H9 (cell line): ENCODE measurements at regions not wholly inside any gene's neighbourhood (a gene's known extent, or its start where the extent isn't known, plus 50 kb on each side); places are given as distances from the start of the nearest gene placed in this dataset.

ENCODE experiments used
- DNase-seq: peaks from one replicate; pipeline ENCODE4 v3.0.0-alpha.2; 2017
- H2AFZ ChIP-seq: one replicate; pipeline ENCODE4 v1.6.1; 2013; ENCODE audit warnings: mild to moderate bottlenecking, low read length, control low read depth, moderate library complexity
- H2AK5ac ChIP-seq: 2 replicates; pipeline ENCODE4 v1.6.1; 2013; ENCODE audit warnings: low read length, control low read depth, mixed read lengths; ENCODE audit not compliant: insufficient read length
- H2BK120ac ChIP-seq: one replicate; pipeline ENCODE4 v1.6.1; 2013; ENCODE audit warnings: low read depth, mild to moderate bottlenecking, low read length, control low read depth, inconsistent platforms; ENCODE audit not compliant: poor library complexity, severe bottlenecking
- H2BK12ac ChIP-seq: 2 replicates; pipeline ENCODE4 v1.6.1; 2013; ENCODE audit warnings: low read length, control low read depth, mixed read lengths, low read depth; ENCODE audit not compliant: insufficient read length
- H2BK15ac ChIP-seq: 2 replicates; pipeline ENCODE4 v1.6.1; 2013; ENCODE audit warnings: low read depth, low read length, control low read depth
- H2BK20ac ChIP-seq: one replicate; pipeline ENCODE4 v1.6.1; 2013; ENCODE audit warnings: low read depth, mild to moderate bottlenecking, low read length, control low read depth, inconsistent platforms; ENCODE audit not compliant: poor library complexity, severe bottlenecking
- H2BK5ac ChIP-seq: 2 replicates; pipeline ENCODE4 v1.6.1; 2013; ENCODE audit warnings: low read length, control low read depth, mixed read lengths; ENCODE audit not compliant: insufficient read length
- H3K14ac ChIP-seq: 2 replicates; pipeline ENCODE4 v1.6.1; 2013; ENCODE audit warnings: low read length, control low read depth; ENCODE audit not compliant: insufficient read depth
- H3K18ac ChIP-seq: 2 replicates; pipeline ENCODE4 v1.6.1; 2013; ENCODE audit warnings: low read depth, mild to moderate bottlenecking, mixed read lengths, low read length, control low read depth; ENCODE audit not compliant: insufficient read length
- H3K23ac ChIP-seq: 2 replicates; pipeline ENCODE4 v1.6.1; 2013; ENCODE audit warnings: low read length, control low read depth, mixed read lengths, low read depth; ENCODE audit not compliant: insufficient read length
- H3K23me2 ChIP-seq: 2 replicates; pipeline ENCODE4 v1.6.1; 2013; ENCODE audit warnings: low read depth, mild to moderate bottlenecking, mixed read lengths, low read length, control low read depth; ENCODE audit not compliant: insufficient read length, poor library complexity, severe bottlenecking
- H3K27ac ChIP-seq: 2 replicates; pipeline ENCODE4 v1.5.1; 2013; ENCODE audit warnings: low read length, control low read depth, mixed read lengths, low read depth; ENCODE audit not compliant: insufficient read length
- H3K27me3 ChIP-seq: 2 replicates; pipeline ENCODE4 v1.6.1; 2013; ENCODE audit warnings: low read length, control low read depth, inconsistent platforms; ENCODE audit not compliant: insufficient read depth
- H3K4ac ChIP-seq: 2 replicates; pipeline ENCODE4 v1.6.1; 2013; ENCODE audit warnings: low read depth, mild to moderate bottlenecking, control low read depth, inconsistent platforms, low read length, moderate library complexity
- H3K4me1 ChIP-seq: 2 replicates; pipeline ENCODE4 v1.6.1; 2013; ENCODE audit warnings: low read length, control low read depth, inconsistent platforms; ENCODE audit not compliant: insufficient read depth
- H3K4me2 ChIP-seq: 2 replicates; pipeline ENCODE4 v1.6.1; 2013; ENCODE audit warnings: low read length, control low read depth, mixed read lengths; ENCODE audit not compliant: insufficient read length, insufficient read depth
- H3K56ac ChIP-seq: 2 replicates; pipeline ENCODE4 v1.6.1; 2013; ENCODE audit warnings: low read depth, mild to moderate bottlenecking, mixed read lengths, low read length, control low read depth; ENCODE audit not compliant: insufficient read length
- H3K79me1 ChIP-seq: 2 replicates; pipeline ENCODE4 v1.6.1; 2013; ENCODE audit warnings: low read depth, mild to moderate bottlenecking, moderate library complexity, low read length, control low read depth, inconsistent platforms; ENCODE audit not compliant: insufficient read depth, poor library complexity, severe bottlenecking
- H3K79me2 ChIP-seq: 2 replicates; pipeline ENCODE4 v1.6.1; 2013; ENCODE audit warnings: low read length, control low read depth, inconsistent platforms; ENCODE audit not compliant: insufficient read depth
- H3K9ac ChIP-seq: 2 replicates; pipeline ENCODE4 v1.6.1; 2013; ENCODE audit warnings: low read length, control low read depth, mixed read lengths; ENCODE audit not compliant: insufficient read length; ENCODE audit errors: extremely low read depth
- H3K9me3 ChIP-seq: one replicate; pipeline ENCODE4 v1.6.1; 2013; ENCODE audit warnings: low read depth, low read length, inconsistent platforms; ENCODE audit not compliant: control insufficient read depth
- H3T11ph ChIP-seq: one replicate; pipeline ENCODE4 v1.6.1; 2013; ENCODE audit warnings: mild to moderate bottlenecking, low read length, control low read depth, inconsistent platforms
- H4K20me1 ChIP-seq: one replicate; pipeline ENCODE4 v1.6.1; 2013; ENCODE audit not compliant: control insufficient read depth, insufficient read length, insufficient read depth
- H4K5ac ChIP-seq: 2 replicates; pipeline ENCODE4 v1.6.1; 2013; ENCODE audit warnings: low read depth, mild to moderate bottlenecking, mixed read lengths, low read length, control low read depth; ENCODE audit not compliant: insufficient read length
- H4K8ac ChIP-seq: replicated peaks from 2 replicates; pipeline ENCODE4 v1.6.1; 2013; ENCODE audit warnings: low read length, control low read depth, mixed read lengths, low read depth; ENCODE audit not compliant: insufficient read length
- H4K91ac ChIP-seq: 2 replicates; pipeline ENCODE4 v1.6.1; 2013; ENCODE audit warnings: low read depth, mild to moderate bottlenecking, moderate library complexity, mixed read lengths, low read length, control low read depth; ENCODE audit not compliant: insufficient read length
- H3K27ac Mint-ChIP-seq, 3 experiments: 2 replicates in 2 of 3; 3 replicates in 1 of 3; pipeline ENCODE4 v1.8.0; 2020 to 2021; ENCODE audit warnings: mixed read lengths in 3 of 3, mild to moderate bottlenecking in 1 of 3, moderate library complexity in 1 of 3
- H3K27me3 Mint-ChIP-seq: 2 replicates; pipeline ENCODE4 v1.8.0; 2021; ENCODE audit warnings: low read depth, mild to moderate bottlenecking, moderate library complexity, mixed read lengths
- H3K36me3 Mint-ChIP-seq, 3 experiments: 2 replicates in 2 of 3; 3 replicates in 1 of 3; pipeline ENCODE4 v1.8.0; 2020 to 2021; ENCODE audit warnings: low read depth in 3 of 3, mixed read lengths in 3 of 3; ENCODE audit not compliant: insufficient read depth in 1 of 3
- H3K4me1 Mint-ChIP-seq, 2 experiments: 2 replicates each; pipeline ENCODE4 v1.8.0; 2020; ENCODE audit warnings: mixed read lengths in 2 of 2
- H3K4me3 Mint-ChIP-seq, 2 experiments: 2 replicates in 1 of 2; 3 replicates in 1 of 2; pipeline ENCODE4 v1.8.0; 2020 to 2021; ENCODE audit warnings: mild to moderate bottlenecking in 2 of 2, mixed read lengths in 2 of 2, moderate library complexity in 1 of 2
- H3K9me3 Mint-ChIP-seq, 2 experiments: 2 replicates in 1 of 2; 3 replicates in 1 of 2; pipeline ENCODE4 v1.8.0; 2020; ENCODE audit warnings: mild to moderate bottlenecking in 2 of 2, mixed read lengths in 2 of 2, moderate library complexity in 1 of 2
- WGBS: extraction: QIAGEN DNeasy Blood & Tissue Kit; methylation state at CpG from one replicate; pipeline ENCODE4 v1.1.7; 2013; ENCODE audit warnings: missing lambda C conversion rate, low lambda C conversion rate, mixed read lengths; ENCODE audit not compliant: insufficient read length; ENCODE audit errors: extremely low coverage; 5-methylcytosine and 5-hydroxymethylcytosine counted together
- TF ChIP-seq, protein P1 (sequence below): fragments of 200-600 bp; sonication (generic); conservative IDR thresholded peaks from 3 replicates; pipeline ENCODE4 v1.8.0; 2021; ENCODE audit warnings: antibody characterized with exemption, mild to moderate bottlenecking

DNA sequence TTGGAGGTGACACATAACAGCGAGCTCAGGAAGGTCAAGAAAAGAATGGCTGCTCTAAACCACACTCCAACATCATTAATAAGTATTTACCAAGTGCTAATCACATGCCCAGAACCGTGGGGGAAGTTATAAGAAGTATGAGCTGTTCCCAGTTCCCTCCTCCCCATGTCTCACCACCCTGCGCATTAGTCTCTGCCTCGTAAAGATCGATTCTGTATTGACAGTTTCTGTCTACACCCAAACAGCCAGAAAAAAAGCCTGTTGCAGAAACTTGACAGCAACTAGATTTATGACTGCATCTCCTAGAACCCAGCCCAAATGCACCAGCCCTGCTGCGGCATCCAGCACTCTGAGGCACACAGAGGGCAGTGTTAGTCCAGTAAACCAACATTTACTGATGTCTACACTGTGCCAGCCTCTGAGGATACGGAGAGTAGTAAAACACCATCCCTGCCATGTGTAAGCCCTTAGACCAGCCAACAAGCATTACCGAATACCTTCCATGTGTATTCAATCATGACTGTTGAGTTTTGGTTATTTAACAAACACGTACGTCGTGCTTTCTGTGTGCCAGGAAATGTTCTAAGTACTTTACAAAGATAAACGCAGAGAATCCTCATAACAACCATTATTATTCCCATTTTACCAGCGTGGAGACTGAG lies 63.6 kb upstream of the ZBTB40 start:
- Histone ChIP-seq H3K27ac (no peak overlapping the region), H3K9ac (no peak overlapping the region), H3K56ac (no peak overlapping the region), H3K14ac (no peak overlapping the region), H3K4me1 (no peaks in the 10 kb centered on the region), H3K79me1 (no peaks in the 10 kb centered on the region), H2BK15ac (no peak overlapping the region), H4K20me1 (no peaks in the 10 kb centered on the region), H3K23ac (no peak overlapping the region), H3K27me3 (no peaks in the 10 kb centered on the region), H3K18ac (no peak overlapping the region), H3T11ph (no peak overlapping the region), H3K23me2 (no peaks in the 10 kb centered on the region), H3K4me2 (no peak overlapping the region), H3K9me3 (no peaks in the 10 kb centered on the region), H2BK120ac (no peak overlapping the region), H2AK5ac (no peak overlapping the region), H3K79me2 (no peaks in the 10 kb centered on the region), H2BK5ac (no peak overlapping the region), H4K5ac (no peak overlapping the region), H4K91ac (no peak overlapping the region), H2AFZ (no peak overlapping the region), H2BK12ac (no peak overlapping the region), H2BK20ac (no peak overlapping the region), H4K8ac (no peak overlapping the region), H3K4ac (no peak overlapping the region)
- DNase-seq = no peak
- no CpG with 5 or more reads among the region's 13 CpGs for WGBS
- Mint-ChIP-seq H3K36me3 (no peaks in the 10 kb centered on the region), H3K4me3 (no peak overlapping the region), H3K9me3 (no peaks in the 10 kb centered on the region), H3K4me1 (peaks cover 10 to 14% of the 10 kb centered on the region in 2 experiments), H3K27me3 (peaks cover 4% of the 10 kb centered on the region), H3K27ac (no peak overlapping the region)
- TF ChIP-seq, protein P1, sequence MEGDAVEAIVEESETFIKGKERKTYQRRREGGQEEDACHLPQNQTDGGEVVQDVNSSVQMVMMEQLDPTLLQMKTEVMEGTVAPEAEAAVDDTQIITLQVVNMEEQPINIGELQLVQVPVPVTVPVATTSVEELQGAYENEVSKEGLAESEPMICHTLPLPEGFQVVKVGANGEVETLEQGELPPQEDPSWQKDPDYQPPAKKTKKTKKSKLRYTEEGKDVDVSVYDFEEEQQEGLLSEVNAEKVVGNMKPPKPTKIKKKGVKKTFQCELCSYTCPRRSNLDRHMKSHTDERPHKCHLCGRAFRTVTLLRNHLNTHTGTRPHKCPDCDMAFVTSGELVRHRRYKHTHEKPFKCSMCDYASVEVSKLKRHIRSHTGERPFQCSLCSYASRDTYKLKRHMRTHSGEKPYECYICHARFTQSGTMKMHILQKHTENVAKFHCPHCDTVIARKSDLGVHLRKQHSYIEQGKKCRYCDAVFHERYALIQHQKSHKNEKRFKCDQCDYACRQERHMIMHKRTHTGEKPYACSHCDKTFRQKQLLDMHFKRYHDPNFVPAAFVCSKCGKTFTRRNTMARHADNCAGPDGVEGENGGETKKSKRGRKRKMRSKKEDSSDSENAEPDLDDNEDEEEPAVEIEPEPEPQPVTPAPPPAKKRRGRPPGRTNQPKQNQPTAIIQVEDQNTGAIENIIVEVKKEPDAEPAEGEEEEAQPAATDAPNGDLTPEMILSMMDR = no peak
